22Rv1 (cell line): ENCODE measurements at regions not wholly inside any gene's neighbourhood (a gene's known extent, or its start where the extent isn't known, plus 50 kb on each side); places are given as distances from the start of the nearest gene placed in this dataset.

Source experiments
- CTCF ChIP-seq: fragments of 450-650 bp; IDR thresholded peaks from 2 replicates; pipeline ENCODE4 v1.5.1; 2017; ENCODE audit warnings: mild to moderate bottlenecking
- ZFX ChIP-seq: fragments of 450-650 bp; IDR thresholded peaks from 2 replicates; pipeline ENCODE4 v1.6.1; 2017; ENCODE audit warnings: antibody characterized with exemption, borderline replicate concordance

- TF ChIP-seq CTCF = no peak
- no peak for TF ChIP-seq ZFX
These were observed 83.0 kb upstream of the CCND2 start for GRCh38 chr12:4190366-4191063.
